Neural cell (in vitro differentiated cells): ENCODE measurements at regions not wholly inside any gene's neighbourhood (a gene's known extent, or its start where the extent isn't known, plus 50 kb on each side); places are given as distances from the start of the nearest gene placed in this dataset.

Experiments
- H2AFZ ChIP-seq: fragments of 200-600, 300-800 bp; sonication (generic), shearing (Covaris generic); 2 replicates; pipeline ENCODE4 v1.6.0; 2014; ENCODE audit warnings: low read depth, mild to moderate bottlenecking, antibody characterized with exemption, low read length, moderate library complexity
- H3F3A ChIP-seq: fragments of 200-600 bp; shearing (Covaris generic); 2 replicates; pipeline ENCODE4 v1.6.1; 2016; ENCODE audit warnings: mild to moderate bottlenecking, moderate library complexity, mixed read lengths, antibody characterized with exemption, low read length; ENCODE audit not compliant: insufficient read depth, poor library complexity, severe bottlenecking
- H3K27ac ChIP-seq: fragments of 200-600, 300-800 bp; sonication (generic), shearing (Covaris generic); 2 replicates; pipeline ENCODE4 v1.5.1; 2014; ENCODE audit warnings: mild to moderate bottlenecking, low read length, moderate library complexity
- H3K27me3 ChIP-seq: fragments of 300-800, 200-600 bp; sonication (generic), shearing (Covaris generic); 2 replicates; pipeline ENCODE4 v1.6.0; 2014; ENCODE audit warnings: mild to moderate bottlenecking, low read depth, low read length, moderate library complexity; ENCODE audit not compliant: insufficient read depth
- H3K36me3 ChIP-seq: fragments of 300-800, 200-600 bp; sonication (generic), shearing (Covaris generic); 2 replicates; pipeline ENCODE4 v1.5.1; 2014; ENCODE audit warnings: mild to moderate bottlenecking, antibody characterized with exemption, low read length, moderate library complexity; ENCODE audit not compliant: insufficient read depth
- H3K4me2 ChIP-seq: fragments of 300-800, 200-600 bp; sonication (generic), shearing (Covaris generic); 2 replicates; pipeline ENCODE4 v1.6.0; 2014; ENCODE audit warnings: mild to moderate bottlenecking, low read length
- H3K4me3 ChIP-seq: fragments of 300-800, 200-600 bp; sonication (generic), shearing (Covaris generic); 2 replicates; pipeline ENCODE4 v1.5.1; 2014; ENCODE audit warnings: mild to moderate bottlenecking, low read length, moderate library complexity
- H3K79me2 ChIP-seq: fragments of 200-600 bp; shearing (Covaris generic); replicated peaks from 2 replicates; pipeline ENCODE4 v1.6.0; 2014; ENCODE audit warnings: mild to moderate bottlenecking, low read length, moderate library complexity; ENCODE audit not compliant: insufficient read depth
- H3K9ac ChIP-seq: fragments of 300-800, 200-600 bp; sonication (generic), shearing (Covaris generic); 2 replicates; pipeline ENCODE4 v1.6.1; 2016; ENCODE audit warnings: mild to moderate bottlenecking, low read length, mixed read lengths
- H3K9me2 ChIP-seq: fragments of 200-600 bp; shearing (Covaris generic); 2 replicates; pipeline ENCODE4 v1.6.1; 2016; ENCODE audit warnings: mild to moderate bottlenecking, low read length, mixed read lengths; ENCODE audit not compliant: insufficient read depth
- H3K9me3 ChIP-seq: fragments of 200-600, 300-800 bp; sonication (generic), shearing (Covaris generic); 2 replicates; pipeline ENCODE4 v1.6.1; 2016; ENCODE audit warnings: mild to moderate bottlenecking, mixed run types, low read length, moderate library complexity, mixed read lengths
- H4K20me1 ChIP-seq: fragments of 200-600 bp; shearing (Covaris generic); 2 replicates; pipeline ENCODE4 v1.6.1; 2016; ENCODE audit warnings: mild to moderate bottlenecking, mixed run types; ENCODE audit not compliant: insufficient read depth
- EP300 ChIP-seq: fragments of 450-650 bp; conservative IDR thresholded peaks from 2 replicates; pipeline ENCODE4 v1.6.1; 2014; ENCODE audit warnings: antibody characterized with exemption, mild to moderate bottlenecking, moderate library complexity; ENCODE audit not compliant: poor library complexity, severe bottlenecking
- EZH2 ChIP-seq: fragments of 200-600, 300-800 bp; shearing (Covaris generic), sonication (generic); IDR thresholded peaks from 2 replicates; pipeline ENCODE4 v1.6.1; 2014; ENCODE audit warnings: antibody characterized with exemption, low read length, borderline replicate concordance, mild to moderate bottlenecking; ENCODE audit not compliant: insufficient read depth, poor library complexity, severe bottlenecking
- MXI1 ChIP-seq: fragments of 450-650 bp; conservative IDR thresholded peaks from 2 replicates; pipeline ENCODE4 v1.6.1; 2014; ENCODE audit warnings: antibody characterized with exemption, mild to moderate bottlenecking; ENCODE audit not compliant: poor library complexity, severe bottlenecking
- POLR2AphosphoS5 ChIP-seq: IDR thresholded peaks from 2 replicates; pipeline ENCODE4 v1.6.1; 2012
- RAD21 ChIP-seq: fragments of 450-650 bp; conservative IDR thresholded peaks from 2 replicates; pipeline ENCODE4 v1.6.1; 2014; ENCODE audit warnings: antibody characterized with exemption, mild to moderate bottlenecking, moderate library complexity
- SMC3 ChIP-seq: fragments of 450-650 bp; conservative IDR thresholded peaks from 2 replicates; pipeline ENCODE4 v1.6.1; 2014; ENCODE audit warnings: antibody characterized with exemption, mild to moderate bottlenecking, moderate library complexity; ENCODE audit not compliant: poor library complexity
- TAF1 ChIP-seq: IDR thresholded peaks from 2 replicates; pipeline ENCODE4 v1.6.1; 2012; ENCODE audit warnings: low read depth
- TF ChIP-seq, protein P1 (sequence below): fragments of 450-650 bp; IDR thresholded peaks from 2 replicates; pipeline ENCODE4 v1.5.1; 2014; ENCODE audit warnings: antibody characterized with exemption, mild to moderate bottlenecking, moderate library complexity; ENCODE audit not compliant: poor library complexity, severe bottlenecking
- TF ChIP-seq, protein P2 (sequence below): IDR thresholded peaks from 2 replicates; pipeline ENCODE4 v1.6.1; 2012; ENCODE audit warnings: borderline replicate concordance

DNA sequence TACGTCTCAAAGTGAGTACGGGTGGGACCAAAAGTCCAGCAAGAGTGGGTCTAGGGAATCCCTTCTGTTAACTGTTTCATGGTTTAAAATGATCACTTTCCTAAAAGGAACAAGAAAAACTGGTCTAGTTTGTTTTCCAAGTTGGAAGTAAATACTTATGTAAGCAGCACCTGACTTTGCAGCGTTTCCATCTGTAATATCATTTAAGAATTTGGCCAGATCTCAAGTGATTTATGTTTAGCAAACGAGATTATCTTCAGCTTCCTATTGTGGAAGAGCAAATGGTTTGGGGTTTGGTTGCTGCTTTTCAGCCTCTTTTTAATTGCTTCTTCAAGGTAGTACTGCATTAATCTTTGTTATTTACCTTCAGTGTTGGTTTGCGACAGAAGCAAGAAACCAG is 50.4 kb downstream of the FHIP1A start:
- no peak overlapping the region for H3K27ac ChIP-seq
- no peak for TF ChIP-seq EZH2
- TF ChIP-seq MXI1 = no peak
- TF ChIP-seq RAD21 = no peak
- TF ChIP-seq EP300 = no peak
- TF ChIP-seq, protein P1, sequence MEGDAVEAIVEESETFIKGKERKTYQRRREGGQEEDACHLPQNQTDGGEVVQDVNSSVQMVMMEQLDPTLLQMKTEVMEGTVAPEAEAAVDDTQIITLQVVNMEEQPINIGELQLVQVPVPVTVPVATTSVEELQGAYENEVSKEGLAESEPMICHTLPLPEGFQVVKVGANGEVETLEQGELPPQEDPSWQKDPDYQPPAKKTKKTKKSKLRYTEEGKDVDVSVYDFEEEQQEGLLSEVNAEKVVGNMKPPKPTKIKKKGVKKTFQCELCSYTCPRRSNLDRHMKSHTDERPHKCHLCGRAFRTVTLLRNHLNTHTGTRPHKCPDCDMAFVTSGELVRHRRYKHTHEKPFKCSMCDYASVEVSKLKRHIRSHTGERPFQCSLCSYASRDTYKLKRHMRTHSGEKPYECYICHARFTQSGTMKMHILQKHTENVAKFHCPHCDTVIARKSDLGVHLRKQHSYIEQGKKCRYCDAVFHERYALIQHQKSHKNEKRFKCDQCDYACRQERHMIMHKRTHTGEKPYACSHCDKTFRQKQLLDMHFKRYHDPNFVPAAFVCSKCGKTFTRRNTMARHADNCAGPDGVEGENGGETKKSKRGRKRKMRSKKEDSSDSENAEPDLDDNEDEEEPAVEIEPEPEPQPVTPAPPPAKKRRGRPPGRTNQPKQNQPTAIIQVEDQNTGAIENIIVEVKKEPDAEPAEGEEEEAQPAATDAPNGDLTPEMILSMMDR = no peak
- TF ChIP-seq, protein P2, sequence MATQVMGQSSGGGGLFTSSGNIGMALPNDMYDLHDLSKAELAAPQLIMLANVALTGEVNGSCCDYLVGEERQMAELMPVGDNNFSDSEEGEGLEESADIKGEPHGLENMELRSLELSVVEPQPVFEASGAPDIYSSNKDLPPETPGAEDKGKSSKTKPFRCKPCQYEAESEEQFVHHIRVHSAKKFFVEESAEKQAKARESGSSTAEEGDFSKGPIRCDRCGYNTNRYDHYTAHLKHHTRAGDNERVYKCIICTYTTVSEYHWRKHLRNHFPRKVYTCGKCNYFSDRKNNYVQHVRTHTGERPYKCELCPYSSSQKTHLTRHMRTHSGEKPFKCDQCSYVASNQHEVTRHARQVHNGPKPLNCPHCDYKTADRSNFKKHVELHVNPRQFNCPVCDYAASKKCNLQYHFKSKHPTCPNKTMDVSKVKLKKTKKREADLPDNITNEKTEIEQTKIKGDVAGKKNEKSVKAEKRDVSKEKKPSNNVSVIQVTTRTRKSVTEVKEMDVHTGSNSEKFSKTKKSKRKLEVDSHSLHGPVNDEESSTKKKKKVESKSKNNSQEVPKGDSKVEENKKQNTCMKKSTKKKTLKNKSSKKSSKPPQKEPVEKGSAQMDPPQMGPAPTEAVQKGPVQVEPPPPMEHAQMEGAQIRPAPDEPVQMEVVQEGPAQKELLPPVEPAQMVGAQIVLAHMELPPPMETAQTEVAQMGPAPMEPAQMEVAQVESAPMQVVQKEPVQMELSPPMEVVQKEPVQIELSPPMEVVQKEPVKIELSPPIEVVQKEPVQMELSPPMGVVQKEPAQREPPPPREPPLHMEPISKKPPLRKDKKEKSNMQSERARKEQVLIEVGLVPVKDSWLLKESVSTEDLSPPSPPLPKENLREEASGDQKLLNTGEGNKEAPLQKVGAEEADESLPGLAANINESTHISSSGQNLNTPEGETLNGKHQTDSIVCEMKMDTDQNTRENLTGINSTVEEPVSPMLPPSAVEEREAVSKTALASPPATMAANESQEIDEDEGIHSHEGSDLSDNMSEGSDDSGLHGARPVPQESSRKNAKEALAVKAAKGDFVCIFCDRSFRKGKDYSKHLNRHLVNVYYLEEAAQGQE = no peak
- no peak for TF ChIP-seq TAF1
- no peak for TF ChIP-seq SMC3
- TF ChIP-seq POLR2AphosphoS5 = no peak
- no peaks in the 10 kb centered on the region for H3F3A ChIP-seq
- H2AFZ ChIP-seq = no peak overlapping the region
- H3K4me3 ChIP-seq = no peak overlapping the region
- no peaks in the 10 kb centered on the region for H3K9me3 ChIP-seq
- no peak overlapping the region for H3K9ac ChIP-seq
- H3K9me2 ChIP-seq = no peaks in the 10 kb centered on the region
- no peaks in the 10 kb centered on the region for H3K27me3 ChIP-seq
- no peaks in the 10 kb centered on the region for H3K79me2 ChIP-seq
- H3K4me2 ChIP-seq = no peak overlapping the region
- no peaks in the 10 kb centered on the region for H4K20me1 ChIP-seq
- no peaks in the 10 kb centered on the region for H3K36me3 ChIP-seq

DNA sequence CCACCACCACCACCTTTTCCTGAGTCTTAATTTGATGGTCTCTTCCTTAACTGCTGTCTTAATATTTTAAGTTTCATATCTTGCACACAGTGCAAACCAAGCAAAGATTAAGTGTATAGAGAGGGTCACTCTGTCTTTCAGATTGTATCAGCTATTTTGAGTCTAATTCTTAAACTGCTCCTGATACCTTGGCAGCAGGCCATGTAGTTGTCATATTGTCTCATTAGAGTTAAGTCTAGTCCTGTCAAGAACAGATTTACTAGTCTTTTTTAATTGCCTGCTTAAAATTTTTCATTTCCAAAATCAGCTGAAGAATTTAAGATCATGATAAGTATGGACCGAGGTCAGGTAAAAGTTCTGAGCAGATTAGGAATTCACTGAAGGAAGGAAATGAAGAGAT is 51.5 kb downstream of the FHIP1A start:
- Histone ChIP-seq H3K36me3 (no peaks in the 10 kb centered on the region), H3K79me2 (no peaks in the 10 kb centered on the region), H3K9me2 (no peaks in the 10 kb centered on the region), H2AFZ (no peak overlapping the region), H4K20me1 (no peaks in the 10 kb centered on the region), H3K9ac (no peak overlapping the region), H3K4me2 (no peak overlapping the region), H3K4me3 (no peak overlapping the region), H3K27me3 (no peaks in the 10 kb centered on the region), H3K9me3 (no peaks in the 10 kb centered on the region), H3F3A (no peaks in the 10 kb centered on the region), H3K27ac (no peak overlapping the region)
- TF ChIP-seq RAD21 (no peak), SMC3 (no peak), EP300 (no peak), TAF1 (no peak), POLR2AphosphoS5 (no peak), MXI1 (no peak), EZH2 (no peak)
- TF ChIP-seq, protein P1 = no peak
- TF ChIP-seq, protein P2 = no peak
